GM23338 (cell line): ENCODE measurements at regions not wholly inside any gene's neighbourhood (a gene's known extent, or its start where the extent isn't known, plus 50 kb on each side); places are given as distances from the start of the nearest gene placed in this dataset.

Source experiments
- ATAC-seq: fragments of 200-7000 bp; cut with Tn5 transposase; 3 replicates; pipeline ENCODE4 v1.9.1; 2020
- DNase-seq: peaks from one replicate; pipeline ENCODE4 v3.0.0-alpha.2; 2015; ENCODE audit warnings: low spot score
- H2AFZ ChIP-seq: fragments of 200-600 bp; sonication (generic); 2 replicates; pipeline ENCODE4 v1.8.0; 2016; ENCODE audit warnings: antibody characterized with exemption, mild to moderate bottlenecking, moderate library complexity
- H3F3A ChIP-seq: fragments of 200-600 bp; sonication (generic); replicated peaks from 2 replicates; pipeline ENCODE4 v1.8.0; 2017; ENCODE audit warnings: antibody characterized with exemption, mixed run types, low read depth
- H3K27ac ChIP-seq: fragments of 200-600 bp; sonication (generic); 2 replicates; pipeline ENCODE4 v1.6.1; 2016; ENCODE audit warnings: low read depth
- H3K27me3 ChIP-seq: fragments of 200-600 bp; sonication (generic); 2 replicates; pipeline ENCODE4 v1.8.0; 2016; ENCODE audit warnings: mild to moderate bottlenecking, mixed run types, moderate library complexity; ENCODE audit not compliant: insufficient read depth
- H3K36me3 ChIP-seq: fragments of 200-600 bp; sonication (generic); 2 replicates; pipeline ENCODE4 v1.8.0; 2016; ENCODE audit warnings: mild to moderate bottlenecking; ENCODE audit not compliant: insufficient read depth
- H3K4me1 ChIP-seq: fragments of 200-600 bp; sonication (generic); 2 replicates; pipeline ENCODE4 v1.8.0; 2016; ENCODE audit warnings: mild to moderate bottlenecking, moderate library complexity; ENCODE audit not compliant: insufficient read depth
- H3K4me2 ChIP-seq: fragments of 200-600 bp; sonication (generic); 2 replicates; pipeline ENCODE4 v1.7.1; 2017; ENCODE audit warnings: mixed run types
- H3K4me3 ChIP-seq: fragments of 200-600 bp; sonication (generic); 2 replicates; pipeline ENCODE4 v1.6.1; 2016; ENCODE audit warnings: mixed run types
- H3K79me2 ChIP-seq: fragments of 200-600 bp; sonication (generic); replicated peaks from 2 replicates; pipeline ENCODE4 v1.8.0; 2017; ENCODE audit warnings: mild to moderate bottlenecking; ENCODE audit not compliant: insufficient read depth
- H3K9me2 ChIP-seq: fragments of 200-600 bp; sonication (generic); 2 replicates; pipeline ENCODE4 v1.8.0; 2017; ENCODE audit not compliant: insufficient read depth
- H4K20me1 ChIP-seq: fragments of 200-600 bp; sonication (generic); replicated peaks from 2 replicates; pipeline ENCODE4 v1.8.0; 2017; ENCODE audit warnings: mild to moderate bottlenecking; ENCODE audit not compliant: insufficient read depth
- H3K27ac Mint-ChIP-seq: 2 replicates; pipeline ENCODE4 v1.8.0; 2020; ENCODE audit warnings: inconsistent platforms, mild to moderate bottlenecking, moderate library complexity, mixed read lengths
- H3K27me3 Mint-ChIP-seq: 3 replicates; pipeline ENCODE4 v1.8.0; 2022; ENCODE audit warnings: low read depth, mild to moderate bottlenecking, moderate library complexity, mixed read lengths, inconsistent platforms; ENCODE audit not compliant: insufficient read depth, poor library complexity
- H3K36me3 Mint-ChIP-seq: 3 replicates; pipeline ENCODE4 v1.8.0; 2021; ENCODE audit warnings: low read depth, mild to moderate bottlenecking, inconsistent platforms, moderate library complexity, mixed read lengths
- H3K4me1 Mint-ChIP-seq: 3 replicates; pipeline ENCODE4 v1.8.0; 2020; ENCODE audit warnings: mild to moderate bottlenecking, inconsistent platforms, mixed read lengths
- H3K4me3 Mint-ChIP-seq: 3 replicates; pipeline ENCODE4 v1.8.0; 2021; ENCODE audit warnings: moderate library complexity, mild to moderate bottlenecking, inconsistent platforms, mixed read lengths
- H3K9me3 Mint-ChIP-seq: 3 replicates; pipeline ENCODE4 v1.8.0; 2020; ENCODE audit warnings: moderate library complexity, mild to moderate bottlenecking, inconsistent platforms, mixed read lengths
- CREB1 ChIP-seq: fragments of 250-450 bp; sonication (Bioruptor Pico); IDR thresholded peaks from 2 replicates; pipeline ENCODE4 v1.5.0; 2020; ENCODE audit warnings: low read depth, mild to moderate bottlenecking, moderate library complexity
- ETS1 ChIP-seq: IDR thresholded peaks from 2 replicates; pipeline ENCODE4 v1.6.1; 2016; ENCODE audit warnings: antibody characterized with exemption
- EZH2 ChIP-seq: fragments of 200-600 bp; sonication (generic); IDR thresholded peaks from one replicate; pipeline ENCODE4 v1.8.0; 2017; ENCODE audit warnings: antibody characterized with exemption, mild to moderate bottlenecking, low read depth; ENCODE audit not compliant: unreplicated experiment
- EZH2phosphoT487 ChIP-seq: fragments of 200-600 bp; sonication (generic); IDR thresholded peaks from one replicate; pipeline ENCODE4 v1.8.1; 2018; ENCODE audit warnings: antibody characterized with exemption; ENCODE audit not compliant: unreplicated experiment
- NANOG ChIP-seq: IDR thresholded peaks from 2 replicates; pipeline ENCODE4 v1.6.1; 2016; ENCODE audit warnings: antibody characterized with exemption, borderline replicate concordance
- POLR2AphosphoS5 ChIP-seq: IDR thresholded peaks from 2 replicates; pipeline ENCODE4 v1.6.1; 2016; ENCODE audit warnings: antibody characterized with exemption, low read depth
- STAT1 ChIP-seq: IDR thresholded peaks from one replicate; pipeline ENCODE4 v1.6.1; 2016; ENCODE audit warnings: antibody characterized with exemption; ENCODE audit not compliant: unreplicated experiment
- ZNF114 ChIP-seq: fragments of 250-450 bp; sonication (Bioruptor Pico); IDR thresholded peaks from 2 replicates; pipeline ENCODE4 v1.5.0; 2020; ENCODE audit warnings: mild to moderate bottlenecking, moderate library complexity
- ZNF331 ChIP-seq: fragments of 250-450 bp; sonication (Bioruptor Pico); IDR thresholded peaks from 2 replicates; pipeline ENCODE4 v1.5.0; 2020; ENCODE audit warnings: low read depth, mild to moderate bottlenecking, moderate library complexity
- ZNF462 ChIP-seq: fragments of 250-450 bp; sonication (Bioruptor Pico); IDR thresholded peaks from 2 replicates; pipeline ENCODE4 v1.5.0; 2020; ENCODE audit warnings: mild to moderate bottlenecking, moderate library complexity

- no peak for TF ChIP-seq ZNF462 (CRISPR knock-in tag)
- no peak for TF ChIP-seq EZH2phosphoT487
- TF ChIP-seq STAT1: no peak
- no peak for TF ChIP-seq EZH2
- no peak for TF ChIP-seq CREB1 (CRISPR knock-in tag)
- TF ChIP-seq NANOG: no peak
- no peak for TF ChIP-seq ETS1
Measured at GRCh38 chr4:79798047-79798446, 275.0 kb downstream of the ANTXR2 start (continued).

GRCh38 chr4:79796948-79797347 is 276.1 kb downstream of the ANTXR2 start:
- Mint-ChIP-seq H3K36me3 (no peaks in the 10 kb centered on the region), H3K4me3 (no peak overlapping the region), H3K27me3 (no peaks in the 10 kb centered on the region), H3K27ac (no peak overlapping the region), H3K4me1 (peaks cover 8% of the 10 kb centered on the region; the same call in 2 of the 3 replicates), H3K9me3 (peaks cover 18% of the 10 kb centered on the region; the same call in 2 of the 3 replicates)
- Histone ChIP-seq H3K36me3 (no peaks in the 10 kb centered on the region), H3K27ac (no peak overlapping the region), H3K4me2 (no peak overlapping the region), H3K4me1 (no peaks in the 10 kb centered on the region), H3K79me2 (no peaks in the 10 kb centered on the region), H4K20me1 (no peaks in the 10 kb centered on the region), H3F3A (no peaks in the 10 kb centered on the region), H3K9me2 (no peaks in the 10 kb centered on the region), H2AFZ (no peak overlapping the region), H3K4me3 (no peak overlapping the region), H3K27me3 (no peaks in the 10 kb centered on the region)
- no peak for DNase-seq
- ATAC-seq: no peak
- TF ChIP-seq ZNF114 (CRISPR knock-in tag) (no peak), STAT1 (no peak), CREB1 (CRISPR knock-in tag) (no peak), ZNF331 (no peak), POLR2AphosphoS5 (no peak), NANOG (no peak), EZH2phosphoT487 (no peak)
